GM10248 (cell line): ENCODE measurements at regions not wholly inside any gene's neighbourhood (a gene's known extent, or its start where the extent isn't known, plus 50 kb on each side); places are given as distances from the start of the nearest gene placed in this dataset.

Source experiments
- CTCF ChIA-PET: fragments of 300-600 bp; sonication (Branson Sonifier 250); formaldehyde crosslinking; extraction: SDS; loops from one replicate; lab custom pipeline; 2021; ENCODE audit warnings: antibody characterized with exemption; lab: Yijun Ruan, JAX
- POLR2A ChIA-PET: fragments of 350-650 bp; sonication (Branson Sonifier 250); formaldehyde crosslinking; extraction: SDS; loops from one replicate; lab custom pipeline; 2020; ENCODE audit warnings: antibody characterized with exemption; lab: Yijun Ruan, JAX
- DNase-seq: peaks from one replicate; pipeline ENCODE4 v3.0.0; 2012; ENCODE audit errors: extremely low spot score
- CTCF ChIP-seq: IDR thresholded peaks from 2 replicates; pipeline ENCODE4 v1.5.1; 2012; ENCODE audit warnings: mild to moderate bottlenecking, low read depth; ENCODE audit errors: extremely low read depth, missing control alignments, control extremely low read depth

GRCh38 chrX:138777230-138777629 is 65.7 kb upstream of the FGF13 start:
- ChIA-PET CTCF (no interaction called here), POLR2A (no interaction called here)
- DNase-seq: no peak
- no peak for TF ChIP-seq CTCF

- ChIA-PET POLR2A (no interaction called here), CTCF (interaction anchor here (0.8 to 1.6 kb wide), 5 partner anchors 10 to 984 kb away, joined by 3 to 5 read pairs (median 3); no protein-coding TSS in a partner anchor)
- peak; percentile 18 for DNase-seq
- TF ChIP-seq CTCF: no peak
Measured at GRCh38 chrX:138775517-138775916, 64.0 kb upstream of the FGF13 start.

- CTCF ChIA-PET: no interaction called here
- no peak for DNase-seq
- POLR2A ChIA-PET: no interaction called here
- TF ChIP-seq CTCF: no peak
Measured at GRCh38 chrX:138771047-138771446, 59.5 kb upstream of the FGF13 start.

- DNase-seq: no peak
- ChIA-PET POLR2A (no interaction called here), CTCF (no interaction called here)
- TF ChIP-seq CTCF: no peak
Measured at GRCh38 chrX:138769918-138770317, 58.4 kb upstream of the FGF13 start.

- no peak for DNase-seq
- ChIA-PET CTCF (no interaction called here), POLR2A (no interaction called here)
- no peak for TF ChIP-seq CTCF
Measured at GRCh38 chrX:138765051-138765450, 53.5 kb upstream of the FGF13 start.

- POLR2A ChIA-PET: no interaction called here
- DNase-seq: no peak
- no peak for TF ChIP-seq CTCF
- CTCF ChIA-PET: no interaction called here
Measured at GRCh38 chrX:138763761-138764160, 52.2 kb upstream of the FGF13 start.

- CTCF ChIA-PET: no interaction called here
- POLR2A ChIA-PET: no interaction called here
- no peak for TF ChIP-seq CTCF
- DNase-seq: no peak
Measured at GRCh38 chrX:138761380-138761779, 49.9 kb upstream of the FGF13 start.
